ENCODE measurements at regions not wholly inside any gene's neighbourhood (a gene's known extent, or its start where the extent isn't known, plus 50 kb on each side); places are given as distances from the start of the nearest gene placed in this dataset.

GRCh38 chr6:92292067-92292466 lies 1127.3 kb downstream of the EPHA7 start:
- TF ChIP-seq CTCF (IDR thresholded peaks at IDR 0.05; ENCODE audit: extremely low read depth, missing control alignments), result no peak
- DNase-seq (ENCODE audit: low spot score), result no peak

GRCh38 chr6:92289831-92290230 lies 1129.5 kb downstream of the EPHA7 start:
- TF ChIP-seq CTCF (IDR thresholded peaks at IDR 0.05; ENCODE audit: extremely low read depth, missing control alignments), result no peak
- no peak for DNase-seq (ENCODE audit: low spot score)

- DNase-seq (ENCODE audit: low spot score), result no peak
- TF ChIP-seq CTCF (IDR thresholded peaks at IDR 0.05; ENCODE audit: extremely low read depth, missing control alignments), result no peak
Measured at GRCh38 chr6:92281571-92282076, 1137.7 kb downstream of the EPHA7 start.

- no peak for DNase-seq (ENCODE audit: low spot score)
- TF ChIP-seq CTCF (IDR thresholded peaks at IDR 0.05; ENCODE audit: extremely low read depth, missing control alignments), result no peak
Measured at GRCh38 chr6:92275150-92275549, 1144.2 kb downstream of the EPHA7 start.

GRCh38 chr6:92274588-92274987 lies 1144.8 kb downstream of the EPHA7 start:
- TF ChIP-seq CTCF (IDR thresholded peaks at IDR 0.05; ENCODE audit: extremely low read depth, missing control alignments), result no peak
- no peak for DNase-seq (ENCODE audit: low spot score)

- no peak for TF ChIP-seq CTCF (IDR thresholded peaks at IDR 0.05; ENCODE audit: extremely low read depth, missing control alignments)
- DNase-seq (ENCODE audit: low spot score), result no peak
Measured at GRCh38 chr6:92273694-92274093, 1145.7 kb downstream of the EPHA7 start.

- no peak for TF ChIP-seq CTCF (IDR thresholded peaks at IDR 0.05; ENCODE audit: extremely low read depth, missing control alignments)
Measured at GRCh38 chr6:92271091-92271490, 1148.3 kb downstream of the EPHA7 start.

More at GRCh38 chr6:92271091-92271490, 1148.3 kb downstream of the EPHA7 start:
- no peak for DNase-seq (ENCODE audit: low spot score)

All from GM20000 (cell line).